ENCODE measurements at regions not wholly inside any gene's neighbourhood (a gene's known extent, or its start where the extent isn't known, plus 50 kb on each side); places are given as distances from the start of the nearest gene placed in this dataset.

- TF ChIP-seq CTCF (IDR thresholded peaks at IDR 0.05) (no peak), EP300 (IDR thresholded peaks at IDR 0.05) (no peak), POLR2AphosphoS5 (IDR thresholded peaks at IDR 0.05) (no peak)
Observed at GRCh38 chr7:36080843-36081242, 72.2 kb upstream of the EEPD1 start.

All from upper lobe of left lung (tissue), 4 donors.